Activated naive CD8-positive, alpha-beta T cell treated with anti-CD3 and anti-CD28 coated beads for 36 hours (primary cell): ENCODE measurements at regions not wholly inside any gene's neighbourhood (a gene's known extent, or its start where the extent isn't known, plus 50 kb on each side); places are given as distances from the start of the nearest gene placed in this dataset.

Source experiments
- DNase-seq: peaks from one replicate; pipeline ENCODE4 v3.0.0; 2021
- H3K27ac Mint-ChIP-seq: one replicate; pipeline ENCODE4 v1.8.0; 2022; ENCODE audit warnings: mild to moderate bottlenecking, moderate library complexity, mixed read lengths
- H3K27me3 Mint-ChIP-seq: one replicate; pipeline ENCODE4 v1.8.0; 2022; ENCODE audit warnings: mild to moderate bottlenecking, mixed read lengths
- H3K36me3 Mint-ChIP-seq: one replicate; pipeline ENCODE4 v1.8.0; 2021; ENCODE audit warnings: mild to moderate bottlenecking, mixed read lengths
- H3K4me1 Mint-ChIP-seq: one replicate; pipeline ENCODE4 v1.8.0; 2021; ENCODE audit warnings: mixed read lengths
- H3K4me3 Mint-ChIP-seq: one replicate; pipeline ENCODE4 v1.8.0; 2022; ENCODE audit warnings: mild to moderate bottlenecking, moderate library complexity, mixed read lengths
- H3K9me3 Mint-ChIP-seq: one replicate; pipeline ENCODE4 v1.8.0; 2022; ENCODE audit warnings: mixed read lengths

GRCh38 chr6:113397236-113397635 lies 459.9 kb upstream of the MARCKS start:
- no peak overlapping the region for H3K4me3 Mint-ChIP-seq
- no peaks in the 10 kb centered on the region for H3K4me1 Mint-ChIP-seq
- no peaks in the 10 kb centered on the region for H3K36me3 Mint-ChIP-seq
- DNase-seq, result no peak
- no peaks in the 10 kb centered on the region for H3K27me3 Mint-ChIP-seq
- no peak overlapping the region for H3K27ac Mint-ChIP-seq
- H3K9me3 Mint-ChIP-seq, result no peaks in the 10 kb centered on the region

GRCh38 chr6:113401231-113401630 lies 455.9 kb upstream of the MARCKS start:
- no peak for DNase-seq
- Mint-ChIP-seq H3K9me3 (no peaks in the 10 kb centered on the region), H3K36me3 (no peaks in the 10 kb centered on the region), H3K27ac (no peak overlapping the region), H3K27me3 (no peaks in the 10 kb centered on the region), H3K4me3 (no peak overlapping the region), H3K4me1 (no peaks in the 10 kb centered on the region)

- DNase-seq, result no peak
- Mint-ChIP-seq H3K36me3 (no peaks in the 10 kb centered on the region), H3K4me1 (no peaks in the 10 kb centered on the region), H3K27me3 (no peaks in the 10 kb centered on the region), H3K4me3 (no peak overlapping the region), H3K27ac (no peak overlapping the region), H3K9me3 (no peaks in the 10 kb centered on the region)
Measured at GRCh38 chr6:113402544-113402943, 454.6 kb upstream of the MARCKS start.

GRCh38 chr6:113403966-113404595 lies 453.1 kb upstream of the MARCKS start:
- Mint-ChIP-seq H3K36me3 (no peaks in the 10 kb centered on the region), H3K9me3 (no peaks in the 10 kb centered on the region), H3K27me3 (no peaks in the 10 kb centered on the region), H3K4me3 (no peak overlapping the region), H3K4me1 (no peaks in the 10 kb centered on the region), H3K27ac (no peak overlapping the region)
- DNase-seq, result no peak

- no peaks in the 10 kb centered on the region for H3K27me3 Mint-ChIP-seq
Measured at GRCh38 chr6:113405326-113406047, 451.7 kb upstream of the MARCKS start.

GRCh38 chr6:113406048-113406695 lies 451.0 kb upstream of the MARCKS start:
- H3K4me3 Mint-ChIP-seq, result no peak overlapping the region
- H3K27me3 Mint-ChIP-seq, result no peaks in the 10 kb centered on the region

More at GRCh38 chr6:113405326-113406047, 451.7 kb upstream of the MARCKS start:
- no peak overlapping the region for H3K4me3 Mint-ChIP-seq
- H3K27ac Mint-ChIP-seq, result no peak overlapping the region
- no peaks in the 10 kb centered on the region for H3K4me1 Mint-ChIP-seq
- H3K36me3 Mint-ChIP-seq, result no peaks in the 10 kb centered on the region
- H3K9me3 Mint-ChIP-seq, result no peaks in the 10 kb centered on the region
- no peak for DNase-seq

GRCh38 chr6:113411011-113411410 lies 446.1 kb upstream of the MARCKS start:
- Mint-ChIP-seq H3K4me3 (no peak overlapping the region), H3K27ac (no peak overlapping the region), H3K9me3 (no peaks in the 10 kb centered on the region), H3K36me3 (no peaks in the 10 kb centered on the region), H3K27me3 (no peaks in the 10 kb centered on the region), H3K4me1 (no peaks in the 10 kb centered on the region)
- DNase-seq, result no peak

More at GRCh38 chr6:113406048-113406695, 451.0 kb upstream of the MARCKS start:
- Mint-ChIP-seq H3K4me1 (no peaks in the 10 kb centered on the region), H3K9me3 (no peaks in the 10 kb centered on the region), H3K36me3 (no peaks in the 10 kb centered on the region), H3K27ac (no peak overlapping the region)
- DNase-seq, result no peak

- Mint-ChIP-seq H3K36me3 (no peaks in the 10 kb centered on the region), H3K4me3 (no peak overlapping the region), H3K9me3 (no peaks in the 10 kb centered on the region), H3K27me3 (no peaks in the 10 kb centered on the region), H3K27ac (no peak overlapping the region), H3K4me1 (no peaks in the 10 kb centered on the region)
- DNase-seq, result no peak
Measured at GRCh38 chr6:113412589-113413357, 444.4 kb upstream of the MARCKS start.

- Mint-ChIP-seq H3K4me3 (no peak overlapping the region), H3K27me3 (no peaks in the 10 kb centered on the region), H3K9me3 (no peaks in the 10 kb centered on the region), H3K4me1 (no peaks in the 10 kb centered on the region), H3K27ac (no peak overlapping the region), H3K36me3 (no peaks in the 10 kb centered on the region)
- DNase-seq, result no peak
Measured at GRCh38 chr6:113414511-113414910, 442.6 kb upstream of the MARCKS start.

GRCh38 chr6:113416170-113416569 lies 441.0 kb upstream of the MARCKS start:
- DNase-seq, result no peak
- H3K4me3 Mint-ChIP-seq, result no peak overlapping the region
- no peaks in the 10 kb centered on the region for H3K27me3 Mint-ChIP-seq
- no peaks in the 10 kb centered on the region for H3K36me3 Mint-ChIP-seq
- H3K9me3 Mint-ChIP-seq, result no peaks in the 10 kb centered on the region
- H3K27ac Mint-ChIP-seq, result no peak overlapping the region
- no peaks in the 10 kb centered on the region for H3K4me1 Mint-ChIP-seq

GRCh38 chr6:113420290-113420689 lies 436.9 kb upstream of the MARCKS start:
- no peaks in the 10 kb centered on the region for H3K36me3 Mint-ChIP-seq
- H3K9me3 Mint-ChIP-seq, result no peaks in the 10 kb centered on the region

GRCh38 chr6:113421997-113422396 lies 435.1 kb upstream of the MARCKS start:
- no peaks in the 10 kb centered on the region for H3K27me3 Mint-ChIP-seq
- no peaks in the 10 kb centered on the region for H3K9me3 Mint-ChIP-seq
- H3K36me3 Mint-ChIP-seq, result no peaks in the 10 kb centered on the region
- H3K27ac Mint-ChIP-seq, result no peak overlapping the region
- no peak for DNase-seq
- H3K4me1 Mint-ChIP-seq, result no peaks in the 10 kb centered on the region
- no peak overlapping the region for H3K4me3 Mint-ChIP-seq

More at GRCh38 chr6:113420290-113420689, 436.9 kb upstream of the MARCKS start:
- Mint-ChIP-seq H3K27ac (no peak overlapping the region), H3K27me3 (no peaks in the 10 kb centered on the region), H3K4me1 (no peaks in the 10 kb centered on the region), H3K4me3 (no peak overlapping the region)
- no peak for DNase-seq

- Mint-ChIP-seq H3K4me1 (no peaks in the 10 kb centered on the region), H3K36me3 (no peaks in the 10 kb centered on the region), H3K27ac (no peak overlapping the region), H3K27me3 (peaks cover 3% of the 10 kb centered on the region), H3K4me3 (no peak overlapping the region), H3K9me3 (no peaks in the 10 kb centered on the region)
- no peak for DNase-seq
Measured at GRCh38 chr6:113423956-113424355, 433.2 kb upstream of the MARCKS start.

- Mint-ChIP-seq H3K36me3 (no peaks in the 10 kb centered on the region), H3K4me1 (no peaks in the 10 kb centered on the region), H3K27ac (no peak overlapping the region), H3K9me3 (no peaks in the 10 kb centered on the region), H3K4me3 (no peak overlapping the region), H3K27me3 (peaks cover 3% of the 10 kb centered on the region)
- DNase-seq, result no peak
Measured at GRCh38 chr6:113425977-113426660, 431.0 kb upstream of the MARCKS start.
